Limb (tissue), 2 donors: ENCODE measurements at regions not wholly inside any gene's neighbourhood (a gene's known extent, or its start where the extent isn't known, plus 50 kb on each side); places are given as distances from the start of the nearest gene placed in this dataset.

ENCODE experiments used
- DNase-seq, 2 donors: peaks; one replicate each; pipeline ENCODE4 v3.0.0-alpha.2; 2016; ENCODE audit errors: extremely low spot score in 2 of 2

- no peak for DNase-seq
Observed at GRCh38 chr15:37572401-37572800, 362.0 kb upstream of the TMCO5A start.

- DNase-seq = no peak
Observed at GRCh38 chr15:37574985-37575384, 359.5 kb upstream of the TMCO5A start.

GRCh38 chr15:37576952-37577351 is 357.5 kb upstream of the TMCO5A start:
- DNase-seq = no peak

GRCh38 chr15:37581866-37582532 is 352.4 kb upstream of the TMCO5A start:
- no peak for DNase-seq

GRCh38 chr15:37582852-37583251 is 351.6 kb upstream of the TMCO5A start:
- DNase-seq = no peak

GRCh38 chr15:37586011-37586583 is 348.3 kb upstream of the TMCO5A start:
- no peak for DNase-seq

GRCh38 chr15:37586976-37587375 is 347.5 kb upstream of the TMCO5A start:
- DNase-seq = no peak

- DNase-seq = no peak
Observed at GRCh38 chr15:37594417-37594816, 340.0 kb upstream of the TMCO5A start.

GRCh38 chr15:37595426-37595970 is 338.9 kb upstream of the TMCO5A start:
- DNase-seq = no peak

GRCh38 chr15:37599156-37599555 is 335.3 kb upstream of the TMCO5A start:
- no peak for DNase-seq

- DNase-seq = no peak
Observed at GRCh38 chr15:37616215-37616614, 318.2 kb upstream of the TMCO5A start.

- no peak for DNase-seq
Observed at GRCh38 chr15:37618353-37618752, 316.1 kb upstream of the TMCO5A start.

GRCh38 chr15:37619358-37620042 is 314.9 kb upstream of the TMCO5A start:
- DNase-seq = no peak

- no peak for DNase-seq
Observed at GRCh38 chr15:37625576-37625975, 308.9 kb upstream of the TMCO5A start.

- no peak for DNase-seq
Observed at GRCh38 chr15:37628507-37628906, 305.9 kb upstream of the TMCO5A start.

- no peak for DNase-seq
Observed at GRCh38 chr15:37636736-37637135, 297.7 kb upstream of the TMCO5A start.

GRCh38 chr15:37638116-37638515 is 296.3 kb upstream of the TMCO5A start:
- no peak for DNase-seq

- no peak for DNase-seq
Observed at GRCh38 chr15:37638691-37639090, 295.7 kb upstream of the TMCO5A start.

GRCh38 chr15:37652646-37653417 is 281.6 kb upstream of the TMCO5A start:
- no peak for DNase-seq

- no peak for DNase-seq
Observed at GRCh38 chr15:37678124-37678523, 256.3 kb upstream of the TMCO5A start.

- DNase-seq = no peak
Observed at GRCh38 chr15:37679627-37680026, 254.8 kb upstream of the TMCO5A start.

- no peak for DNase-seq
Observed at GRCh38 chr15:37682304-37682703, 252.1 kb upstream of the TMCO5A start.
